ENCODE measurements at regions not wholly inside any gene's neighbourhood (a gene's known extent, or its start where the extent isn't known, plus 50 kb on each side); places are given as distances from the start of the nearest gene placed in this dataset.

DNA sequence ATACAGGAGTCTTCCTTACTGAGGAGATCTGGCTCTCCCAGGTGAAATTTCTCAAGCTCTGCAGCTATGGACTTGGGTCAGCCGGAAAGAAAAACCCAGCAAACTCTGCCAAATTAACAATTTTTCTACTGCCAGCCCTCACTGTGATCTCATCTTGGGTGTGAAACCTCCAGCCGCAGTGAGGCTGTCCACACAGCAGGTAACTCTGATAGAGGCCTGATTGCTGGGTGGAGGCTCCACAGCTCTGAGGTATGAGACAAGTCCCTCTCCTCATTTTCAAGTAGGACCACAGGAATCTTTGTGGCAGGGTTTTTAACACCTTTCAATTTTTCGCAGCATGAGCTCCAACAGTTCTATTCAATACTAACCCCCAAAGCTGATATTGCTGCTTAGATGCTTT is 430.6 kb upstream of the RAB6C start:
- DNase-seq = no peak
- Histone ChIP-seq H3K4me3 (no peak overlapping the region), H3K9me3 (ENCODE audit: insufficient read depth, low read depth) (no peaks in the 10 kb centered on the region), H3K79me2 (ENCODE audit: low read depth) (no peaks in the 10 kb centered on the region), H3K27ac (no peak overlapping the region), H2AFZ (no peak overlapping the region), H3K4me1 (replicated peaks; ENCODE audit: insufficient read depth) (no peaks in the 10 kb centered on the region), H3F3A (ENCODE audit: insufficient read depth, low read depth) (no peaks in the 10 kb centered on the region), H3K27me3 (ENCODE audit: insufficient read depth, low read depth) (peaks cover 9% of the 10 kb centered on the region; the same call in 1 of the 2 replicates), H3K36me3 (ENCODE audit: low read depth) (no peaks in the 10 kb centered on the region), H3K9me2 (ENCODE audit: insufficient read depth) (no peaks in the 10 kb centered on the region), H3K4me2 (no peak overlapping the region), H4K20me1 (ENCODE audit: insufficient read depth) (no peaks in the 10 kb centered on the region)
- POLR2A ChIA-PET (ENCODE audit: unreplicated experiment) = no interaction called here
- TF ChIP-seq, protein P1, sequence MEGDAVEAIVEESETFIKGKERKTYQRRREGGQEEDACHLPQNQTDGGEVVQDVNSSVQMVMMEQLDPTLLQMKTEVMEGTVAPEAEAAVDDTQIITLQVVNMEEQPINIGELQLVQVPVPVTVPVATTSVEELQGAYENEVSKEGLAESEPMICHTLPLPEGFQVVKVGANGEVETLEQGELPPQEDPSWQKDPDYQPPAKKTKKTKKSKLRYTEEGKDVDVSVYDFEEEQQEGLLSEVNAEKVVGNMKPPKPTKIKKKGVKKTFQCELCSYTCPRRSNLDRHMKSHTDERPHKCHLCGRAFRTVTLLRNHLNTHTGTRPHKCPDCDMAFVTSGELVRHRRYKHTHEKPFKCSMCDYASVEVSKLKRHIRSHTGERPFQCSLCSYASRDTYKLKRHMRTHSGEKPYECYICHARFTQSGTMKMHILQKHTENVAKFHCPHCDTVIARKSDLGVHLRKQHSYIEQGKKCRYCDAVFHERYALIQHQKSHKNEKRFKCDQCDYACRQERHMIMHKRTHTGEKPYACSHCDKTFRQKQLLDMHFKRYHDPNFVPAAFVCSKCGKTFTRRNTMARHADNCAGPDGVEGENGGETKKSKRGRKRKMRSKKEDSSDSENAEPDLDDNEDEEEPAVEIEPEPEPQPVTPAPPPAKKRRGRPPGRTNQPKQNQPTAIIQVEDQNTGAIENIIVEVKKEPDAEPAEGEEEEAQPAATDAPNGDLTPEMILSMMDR (conservative IDR thresholded peaks at IDR 0.05) = no peak
- TF ChIP-seq EZH2 (IDR thresholded peaks at IDR 0.05; ENCODE audit: low read depth) = no peak
- CTCF ChIA-PET = no interaction called here
- intact Hi-C loops (cut with micrococcal nuclease; ENCODE audit: unreplicated experiment) = no loop called here
- no TSS peak for BruUV-seq (replicated peaks)

DNA sequence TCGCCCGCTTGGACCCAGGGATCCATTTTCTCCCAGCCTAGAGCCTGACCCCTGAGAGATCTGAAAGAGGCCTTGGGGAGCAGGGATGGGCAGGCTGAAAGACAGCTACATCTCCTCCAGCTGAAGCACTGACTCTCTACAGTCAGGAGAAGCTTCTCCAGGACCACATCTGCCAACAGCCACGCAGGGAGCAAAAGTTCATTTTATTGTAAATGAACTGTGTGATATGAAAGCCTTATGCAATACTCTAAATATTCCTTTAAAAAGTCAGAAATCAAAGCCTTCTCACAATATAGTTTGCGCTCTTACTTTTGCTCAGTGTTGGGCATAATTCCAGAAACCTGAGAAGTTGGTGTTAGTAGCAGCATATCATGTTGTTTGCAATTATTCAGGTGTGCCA is 428.9 kb upstream of the RAB6C start:
- H3K27me3 ChIP-seq (ENCODE audit: insufficient read depth, low read depth) = peaks cover 9% of the 10 kb centered on the region; the same call in 1 of the 2 replicates
- TF ChIP-seq, protein P1 (conservative IDR thresholded peaks at IDR 0.05) = no peak
- TF ChIP-seq EZH2 (IDR thresholded peaks at IDR 0.05; ENCODE audit: low read depth) = no peak
- H3K9me2 ChIP-seq (ENCODE audit: insufficient read depth) = no peaks in the 10 kb centered on the region
- H4K20me1 ChIP-seq (ENCODE audit: insufficient read depth) = no peaks in the 10 kb centered on the region
- ChIA-PET CTCF (no interaction called here), POLR2A (ENCODE audit: unreplicated experiment) (no interaction called here)
- no TSS peak for BruUV-seq (replicated peaks)
- H2AFZ ChIP-seq = no peak overlapping the region
- H3K27ac ChIP-seq = no peak overlapping the region
- no peak overlapping the region for H3K4me3 ChIP-seq
- H3K4me2 ChIP-seq = no peak overlapping the region
- intact Hi-C loops (cut with micrococcal nuclease; ENCODE audit: unreplicated experiment) = no loop called here
- H3K9me3 ChIP-seq (ENCODE audit: insufficient read depth, low read depth) = no peaks in the 10 kb centered on the region
- no peaks in the 10 kb centered on the region for H3K4me1 ChIP-seq (replicated peaks; ENCODE audit: insufficient read depth)
- no peak for DNase-seq
- no peaks in the 10 kb centered on the region for H3K36me3 ChIP-seq (ENCODE audit: low read depth)
- H3F3A ChIP-seq (ENCODE audit: insufficient read depth, low read depth) = no peaks in the 10 kb centered on the region
- no peaks in the 10 kb centered on the region for H3K79me2 ChIP-seq (ENCODE audit: low read depth)

DNA sequence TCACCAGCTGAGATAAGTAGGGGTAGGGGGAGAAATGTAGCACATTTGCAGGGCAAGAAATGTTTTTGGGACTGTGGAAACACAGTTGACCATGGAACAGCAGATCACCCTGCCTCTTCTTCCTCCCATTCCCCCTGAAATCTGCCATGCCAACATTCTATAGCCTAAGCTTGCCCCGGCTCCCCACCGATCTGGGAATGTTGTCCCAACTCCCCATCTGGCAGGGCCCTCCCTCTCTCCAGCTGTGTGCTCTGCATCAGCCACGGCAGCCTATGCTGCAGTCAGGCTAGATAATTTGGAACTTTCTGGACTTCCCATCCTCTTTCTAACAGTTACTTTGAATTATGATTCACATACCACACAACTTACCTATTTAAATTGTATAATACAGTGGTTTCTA is 425.1 kb upstream of the RAB6C start:
- no TSS peak for BruUV-seq (replicated peaks)
- POLR2A ChIA-PET (ENCODE audit: unreplicated experiment) = no interaction called here
- no peak for DNase-seq
- Histone ChIP-seq H4K20me1 (ENCODE audit: insufficient read depth) (no peaks in the 10 kb centered on the region), H3K9me3 (ENCODE audit: insufficient read depth, low read depth) (no peaks in the 10 kb centered on the region), H2AFZ (no peak overlapping the region), H3K79me2 (ENCODE audit: low read depth) (no peaks in the 10 kb centered on the region), H3K36me3 (ENCODE audit: low read depth) (no peaks in the 10 kb centered on the region), H3K27ac (no peak overlapping the region), H3K27me3 (ENCODE audit: insufficient read depth, low read depth) (peaks cover 12% of the 10 kb centered on the region; the same call in 1 of the 2 replicates), H3K4me2 (no peak overlapping the region), H3K4me1 (replicated peaks; ENCODE audit: insufficient read depth) (no peaks in the 10 kb centered on the region), H3K4me3 (no peak overlapping the region), H3F3A (ENCODE audit: insufficient read depth, low read depth) (no peaks in the 10 kb centered on the region), H3K9me2 (ENCODE audit: insufficient read depth) (no peaks in the 10 kb centered on the region)
- CTCF ChIA-PET = no interaction called here
- TF ChIP-seq, protein P1 (conservative IDR thresholded peaks at IDR 0.05) = no peak
- TF ChIP-seq EZH2 (IDR thresholded peaks at IDR 0.05; ENCODE audit: low read depth) = no peak
- intact Hi-C loops (cut with micrococcal nuclease; ENCODE audit: unreplicated experiment) = no loop called here
